Mesenchymal stem cell (in vitro differentiated cells and primary cell): ENCODE measurements at regions not wholly inside any gene's neighbourhood (a gene's known extent, or its start where the extent isn't known, plus 50 kb on each side); places are given as distances from the start of the nearest gene placed in this dataset.

ENCODE experiments used
- DNase-seq: peaks from one replicate; pipeline ENCODE4 v3.0.0-alpha.2; 2013
- H2AFZ ChIP-seq: one replicate; pipeline ENCODE4 v1.6.1; 2013; ENCODE audit warnings: low read depth, mild to moderate bottlenecking, control low read depth, inconsistent platforms, low read length, moderate library complexity
- H2AK5ac ChIP-seq: 2 replicates; pipeline ENCODE4 v1.6.1; 2013; ENCODE audit warnings: low read length, moderate library complexity, mild to moderate bottlenecking, inconsistent platforms; ENCODE audit not compliant: severe bottlenecking
- H2BK120ac ChIP-seq: one replicate; pipeline ENCODE4 v1.6.1; 2013; ENCODE audit warnings: low read depth, mild to moderate bottlenecking, inconsistent platforms, low read length, moderate library complexity
- H2BK12ac ChIP-seq, 2 experiments: one replicate each; pipeline ENCODE4 v1.6.1; 2013; ENCODE audit warnings: inconsistent platforms in 2 of 2, low read length in 2 of 2, mild to moderate bottlenecking in 2 of 2, moderate library complexity in 2 of 2, control low read depth in 1 of 2
- H2BK15ac ChIP-seq: one replicate; pipeline ENCODE4 v1.6.1; 2013; ENCODE audit warnings: mild to moderate bottlenecking, low read depth, inconsistent platforms; ENCODE audit not compliant: poor library complexity, severe bottlenecking
- H2BK5ac ChIP-seq: 2 replicates; pipeline ENCODE4 v1.6.1; 2013; ENCODE audit warnings: low read depth, mild to moderate bottlenecking, low read length, control low read depth, inconsistent platforms; ENCODE audit not compliant: poor library complexity, severe bottlenecking
- H3K14ac ChIP-seq, 2 experiments: one replicate each; pipeline ENCODE4 v1.6.1; 2013; ENCODE audit warnings: inconsistent platforms in 2 of 2, low read length in 2 of 2, control low read depth in 1 of 2, mild to moderate bottlenecking in 1 of 2, moderate library complexity in 1 of 2
- H3K18ac ChIP-seq, 2 experiments: one replicate each; pipeline ENCODE4 v1.6.1; 2013; ENCODE audit warnings: inconsistent platforms in 2 of 2, low read length in 2 of 2, control low read depth in 1 of 2, low read depth in 1 of 2, mild to moderate bottlenecking in 1 of 2
- H3K23ac ChIP-seq, 2 experiments: one replicate each; pipeline ENCODE4 v1.6.1; 2013; ENCODE audit warnings: inconsistent platforms in 2 of 2, low read length in 2 of 2, mild to moderate bottlenecking in 2 of 2, moderate library complexity in 2 of 2, control low read depth in 1 of 2
- H3K27ac ChIP-seq: 2 replicates; pipeline ENCODE4 v1.5.1; 2013; ENCODE audit warnings: mild to moderate bottlenecking, moderate library complexity, low read length, control low read depth, inconsistent platforms; ENCODE audit not compliant: poor library complexity, severe bottlenecking
- H3K27me3 ChIP-seq, 2 experiments: 2 replicates each; pipeline versions ENCODE4 v1.6.1 to v1.7.0; 2013; ENCODE audit warnings: low read length in 2 of 2, mild to moderate bottlenecking in 2 of 2, moderate library complexity in 2 of 2, control low read depth in 1 of 2, inconsistent platforms in 1 of 2; ENCODE audit not compliant: control insufficient read depth in 1 of 2, insufficient read depth in 1 of 2
- H3K36me3 ChIP-seq, 2 experiments: 2 replicates each; pipeline versions ENCODE4 v1.6.1 to v1.7.0; 2013; ENCODE audit warnings: low read length in 2 of 2, control low read depth in 1 of 2, inconsistent platforms in 1 of 2, low read depth in 1 of 2, mild to moderate bottlenecking in 1 of 2; ENCODE audit not compliant: insufficient read depth in 2 of 2, control insufficient read depth in 1 of 2
- H3K4ac ChIP-seq, 2 experiments: one replicate each; pipeline ENCODE4 v1.6.1; 2013; ENCODE audit warnings: inconsistent platforms in 2 of 2, low read length in 2 of 2, mild to moderate bottlenecking in 2 of 2, moderate library complexity in 2 of 2, control low read depth in 1 of 2, low read depth in 1 of 2
- H3K4me1 ChIP-seq: 2 replicates; pipeline ENCODE4 v1.6.1; 2013; ENCODE audit warnings: low read depth, low read length, control low read depth; ENCODE audit not compliant: control insufficient read depth, insufficient read depth
- H3K4me2 ChIP-seq: 2 replicates; pipeline ENCODE4 v1.6.1; 2013; ENCODE audit warnings: low read length, mild to moderate bottlenecking, inconsistent platforms; ENCODE audit not compliant: poor library complexity, severe bottlenecking
- H3K4me3 ChIP-seq, 2 experiments: 2 replicates each; pipeline versions ENCODE4 v1.5.1 to v1.7.0; 2013; ENCODE audit warnings: low read length in 2 of 2, mild to moderate bottlenecking in 2 of 2, control low read depth in 1 of 2, low read depth in 1 of 2; ENCODE audit not compliant: insufficient read depth in 1 of 2
- H3K79me1 ChIP-seq: replicated peaks from 2 replicates; pipeline ENCODE4 v1.6.1; 2013; ENCODE audit warnings: mild to moderate bottlenecking, control low read depth, low read length, inconsistent platforms; ENCODE audit not compliant: poor library complexity, severe bottlenecking
- H3K9ac ChIP-seq: 2 replicates; pipeline ENCODE4 v1.7.0; 2013; ENCODE audit warnings: mild to moderate bottlenecking, low read length, moderate library complexity
- H3K9me3 ChIP-seq: 2 replicates; pipeline ENCODE4 v1.7.0; 2013; ENCODE audit warnings: mild to moderate bottlenecking, low read length; ENCODE audit not compliant: control insufficient read depth
- H4K8ac ChIP-seq: one replicate; pipeline ENCODE4 v1.6.1; 2013; ENCODE audit warnings: inconsistent platforms, mild to moderate bottlenecking, low read length, moderate library complexity
- H4K91ac ChIP-seq: one replicate; pipeline ENCODE4 v1.6.1; 2013; ENCODE audit warnings: mild to moderate bottlenecking, low read length, inconsistent platforms
- whole genome bisulfite sequencing: methylation state at CpG from one replicate; pipeline ENCODE4 v1.1.7; 2013; ENCODE audit warnings: mixed read lengths; 5-methylcytosine and 5-hydroxymethylcytosine counted together

DNA sequence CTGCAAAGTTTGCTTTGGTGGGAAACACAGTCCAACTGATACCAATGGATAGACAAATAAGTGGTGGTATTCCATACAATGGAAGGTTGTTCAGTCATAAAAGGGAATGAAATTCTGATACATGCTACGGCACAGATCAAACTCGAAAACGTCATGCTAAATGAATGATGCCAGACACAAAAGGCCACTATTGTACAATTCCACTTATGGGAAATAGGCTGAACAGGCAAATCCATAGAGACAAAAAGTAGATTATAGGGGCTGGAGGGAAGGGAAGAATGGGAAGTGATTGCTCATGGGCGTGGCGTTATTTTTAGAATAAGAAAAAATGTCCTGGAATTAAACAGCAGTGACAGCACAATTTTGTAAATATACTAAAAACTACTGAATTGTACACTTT is 66.0 kb upstream of the FOXK1 start:
- Histone ChIP-seq H2AFZ (no peak overlapping the region), H3K4me1 (peaks cover 16% of the 10 kb centered on the region), H3K4me2 (no peak overlapping the region), H2BK5ac (no peak overlapping the region), H3K27me3 (no peaks in the 10 kb centered on the region), H3K79me1 (no peaks in the 10 kb centered on the region), H3K36me3 (no peaks in the 10 kb centered on the region), H4K91ac (no peak overlapping the region), H3K9ac (no peak overlapping the region), H3K18ac (no peak overlapping the region), H4K8ac (no peak overlapping the region), H3K4ac (no peak overlapping the region), H3K14ac (no peak overlapping the region), H2BK12ac (no peak overlapping the region), H3K27ac (no peak overlapping the region), H3K4me3 (no peak overlapping the region), H2AK5ac (no peak overlapping the region), H3K9me3 (no peaks in the 10 kb centered on the region), H3K23ac (no peak overlapping the region), H2BK15ac (no peak overlapping the region), H2BK120ac (no peak overlapping the region)
- WGBS = 97% methylated on average over 3 of the region's 5 CpGs
- DNase-seq = no peak

DNA sequence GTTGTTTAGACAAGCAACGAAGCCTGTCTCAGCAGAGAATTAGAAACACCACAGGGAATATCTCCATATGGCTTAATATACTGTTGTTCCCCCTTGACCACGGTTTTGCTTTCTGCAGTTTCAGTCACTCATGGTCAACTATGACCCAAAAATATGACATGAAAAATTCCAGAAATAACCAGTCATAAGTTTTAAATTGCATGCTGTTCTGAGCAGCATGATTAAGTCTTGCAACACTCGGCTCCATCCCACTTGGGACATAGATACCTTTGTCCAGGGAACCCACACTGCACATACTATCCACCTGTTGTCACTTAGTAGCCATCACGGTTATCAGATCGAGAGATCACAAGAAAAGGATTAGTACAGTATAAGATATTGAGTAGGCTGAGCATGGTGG is 60.7 kb upstream of the FOXK1 start:
- no peak for DNase-seq
- H4K8ac ChIP-seq = no peak overlapping the region

DNA sequence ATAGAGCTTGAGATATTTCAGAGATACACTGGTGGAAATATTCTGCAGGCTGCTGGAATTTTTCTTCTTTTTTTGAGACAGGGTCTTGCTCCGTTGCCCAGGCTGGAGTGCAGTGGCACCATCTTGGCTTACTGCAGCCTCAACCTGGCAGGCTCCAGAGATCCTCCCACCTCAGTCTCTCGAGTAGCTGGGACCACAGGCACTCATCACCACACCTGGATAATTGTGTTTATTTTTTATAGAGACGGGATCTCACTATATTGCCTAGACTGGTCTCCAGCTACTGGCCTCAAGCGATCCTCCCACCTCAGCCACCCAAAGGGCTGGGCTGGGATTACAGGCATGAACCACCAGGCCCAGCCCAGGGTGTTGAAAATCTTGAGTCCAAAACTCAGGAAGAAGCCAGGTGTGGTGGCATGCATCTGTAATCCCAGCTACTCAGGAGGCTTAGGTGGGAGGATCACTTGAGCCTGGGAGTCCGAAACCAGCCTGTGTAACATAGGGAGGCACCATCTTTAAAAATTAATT is 55.7 kb upstream of the FOXK1 start:
- no peak overlapping the region for H2BK120ac ChIP-seq
- no peak overlapping the region for H2BK12ac ChIP-seq
- H3K23ac ChIP-seq = no peak overlapping the region
- H3K36me3 ChIP-seq = no peaks in the 10 kb centered on the region
- H3K4ac ChIP-seq = no peak overlapping the region
- H2BK15ac ChIP-seq = no peak overlapping the region
- H3K9me3 ChIP-seq = no peaks in the 10 kb centered on the region
- no peak overlapping the region for H3K4me3 ChIP-seq
- no peak overlapping the region for H3K18ac ChIP-seq
- WGBS = 79% methylated on average over 3 of the region's 5 CpGs
- H4K8ac ChIP-seq = no peak overlapping the region
- H3K4me2 ChIP-seq = no peak overlapping the region
- H3K79me1 ChIP-seq = no peaks in the 10 kb centered on the region
- no peak overlapping the region for H2AFZ ChIP-seq
- no peak for DNase-seq
- H3K14ac ChIP-seq = no peak overlapping the region
- H2BK5ac ChIP-seq = no peak overlapping the region
- H4K91ac ChIP-seq = no peak overlapping the region
- no peak overlapping the region for H3K27ac ChIP-seq
- peaks cover 3% of the 10 kb centered on the region for H3K4me1 ChIP-seq
- no peak overlapping the region for H3K9ac ChIP-seq
- peaks cover 0 to 3% of the 10 kb centered on the region in 2 experiments for H3K27me3 ChIP-seq
- no peak overlapping the region for H2AK5ac ChIP-seq

More for the DNA sequence above, 60.7 kb upstream of the FOXK1 start:
- no peak overlapping the region for H2BK5ac ChIP-seq
- H3K4ac ChIP-seq = no peak overlapping the region
- H3K9ac ChIP-seq = no peak overlapping the region
- H2BK120ac ChIP-seq = no peak overlapping the region
- H2BK15ac ChIP-seq = no peak overlapping the region
- no peaks in the 10 kb centered on the region for H3K27me3 ChIP-seq
- H3K18ac ChIP-seq = no peak overlapping the region
- no peaks in the 10 kb centered on the region for H3K4me1 ChIP-seq
- H3K14ac ChIP-seq = no peak overlapping the region
- H2AFZ ChIP-seq = no peak overlapping the region
- H3K9me3 ChIP-seq = no peaks in the 10 kb centered on the region
- H3K27ac ChIP-seq = no peak overlapping the region
- no peaks in the 10 kb centered on the region for H3K79me1 ChIP-seq
- no peak overlapping the region for H3K23ac ChIP-seq
- no peak overlapping the region for H3K4me3 ChIP-seq
- H3K36me3 ChIP-seq = no peaks in the 10 kb centered on the region
- H2AK5ac ChIP-seq = no peak overlapping the region
- no peak overlapping the region for H2BK12ac ChIP-seq
- H3K4me2 ChIP-seq = no peak overlapping the region
- H4K91ac ChIP-seq = no peak overlapping the region
- 37% methylated on average over 3 of the region's 5 CpGs for WGBS

DNA sequence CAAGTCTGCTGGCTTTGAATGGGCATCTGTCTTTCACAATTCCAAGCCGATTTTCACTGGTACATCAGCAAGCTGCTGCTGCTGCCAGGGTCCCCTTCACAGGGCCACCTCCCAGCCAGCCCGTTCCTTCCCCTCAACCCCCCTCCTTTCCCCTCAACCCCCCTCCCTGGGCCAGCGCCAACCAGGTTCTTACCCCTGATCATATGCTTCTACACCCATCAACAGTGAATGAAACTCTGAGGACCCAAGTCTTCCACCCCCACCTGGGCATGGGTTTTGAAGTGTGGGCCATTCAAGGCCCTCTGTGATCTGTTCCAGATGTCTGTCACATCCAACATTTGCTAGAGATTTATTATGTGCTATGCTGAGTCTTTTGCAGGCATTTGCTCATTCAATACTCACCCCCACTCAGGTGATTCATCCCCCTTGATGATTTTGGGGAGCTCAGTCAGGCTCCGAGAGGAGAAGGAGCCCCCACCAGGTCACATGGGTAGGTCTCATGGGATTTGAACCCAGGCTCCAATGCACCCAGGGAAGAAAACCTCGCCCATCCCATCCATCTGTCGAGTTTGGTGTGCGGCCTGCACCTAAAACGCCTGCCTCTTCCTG is 52.7 kb upstream of the FOXK1 start:
- Histone ChIP-seq H2BK12ac (no peak overlapping the region), H3K27ac (no peak overlapping the region), H3K9ac (peak overlapping the region; percentile 11), H4K8ac (no peak overlapping the region), H3K4ac (no peak overlapping the region), H3K4me2 (no peak overlapping the region), H2AK5ac (no peak overlapping the region), H2BK120ac (no peak overlapping the region), H3K4me1 (peaks cover 8% of the 10 kb centered on the region), H3K79me1 (no peaks in the 10 kb centered on the region), H3K18ac (no peak overlapping the region), H3K23ac (no peak overlapping the region), H2AFZ (no peak overlapping the region), H3K14ac (no peak overlapping the region), H3K9me3 (no peaks in the 10 kb centered on the region), H3K27me3 (peaks cover 0 to 3% of the 10 kb centered on the region in 2 experiments), H3K4me3 (no peak overlapping the region), H3K36me3 (no peaks in the 10 kb centered on the region), H2BK5ac (no peak overlapping the region), H2BK15ac (no peak overlapping the region), H4K91ac (no peak overlapping the region)
- 75% methylated on average over 8 of the region's 8 CpGs for WGBS
- DNase-seq = no peak
